Lower leg skin (tissue), 4 donors: ENCODE measurements at regions not wholly inside any gene's neighbourhood (a gene's known extent, or its start where the extent isn't known, plus 50 kb on each side); places are given as distances from the start of the nearest gene placed in this dataset.

ENCODE experiments used
- DNase-seq, 2 donors: peaks; one replicate each; pipeline ENCODE4 v3.0.0-alpha.2; 2019; ENCODE audit warnings: low spot score in 2 of 2
- H3K4me3 ChIP-seq: fragments of 200-600 bp; sonication (generic); 2 replicates; pipeline ENCODE4 v1.5.1; 2017; ENCODE audit warnings: mild to moderate bottlenecking, low read depth; ENCODE audit not compliant: poor library complexity, severe bottlenecking
- CTCF ChIP-seq, 3 donors: fragments of 450-650 bp; IDR thresholded peaks; one replicate each; pipeline ENCODE4 v1.5.1; 2016; ENCODE audit warnings: antibody characterized with exemption in 3 of 3, mild to moderate bottlenecking in 3 of 3, moderate library complexity in 2 of 3
- POLR2A ChIP-seq, 2 donors: fragments of 450-650 bp; IDR thresholded peaks; one replicate each; pipeline ENCODE4 v1.6.1; 2016 to 2017; ENCODE audit warnings: antibody characterized with exemption in 2 of 2, mild to moderate bottlenecking in 1 of 2, moderate library complexity in 1 of 2
- WGBS, 2 donors: methylation state at CpG; one replicate each; pipeline ENCODE4 v1.1.5; 2018; 5-methylcytosine and 5-hydroxymethylcytosine counted together
- intact Hi-C: fragments of 100-400 bp; cut with DNase I; formaldehyde crosslinking; loops from one replicate; pipeline ENCODE4 v1.15.0; 2023; ENCODE audit warnings: low total_unique reads

GRCh38 chr5:45109062-45109461 is 300.3 kb downstream of the MRPS30 start:
- no peak for DNase-seq
- no peak overlapping the region for H3K4me3 ChIP-seq
- WGBS, 2 donors: 43 to 65% methylated on average over 1 of the region's 1 CpG
- intact Hi-C loops: no loop called here
- TF ChIP-seq CTCF (IDR thresholded peaks at IDR 0.05) (no peak), POLR2A (IDR thresholded peaks at IDR 0.05) (no peak)

GRCh38 chr5:45109636-45110035 is 300.9 kb downstream of the MRPS30 start:
- no peak overlapping the region for H3K4me3 ChIP-seq

GRCh38 chr5:45110399-45110798 is 301.7 kb downstream of the MRPS30 start:
- DNase-seq: no peak
- H3K4me3 ChIP-seq: no peak overlapping the region
- intact Hi-C loops: loop anchor here (5.0 kb wide), 1 partner anchor 958 kb away; no protein-coding TSS in a partner anchor
- 55 to 59% methylated on average over 1 of the region's 1 CpG for WGBS, 2 donors
- no peak for TF ChIP-seq CTCF (IDR thresholded peaks at IDR 0.05)
- TF ChIP-seq POLR2A (IDR thresholded peaks at IDR 0.05): no peak

More at GRCh38 chr5:45109636-45110035, 300.9 kb downstream of the MRPS30 start:
- intact Hi-C loops: loop anchor here (5.0 kb wide), 1 partner anchor 957 kb away; no protein-coding TSS in a partner anchor
- 40 to 62% methylated on average over 1 of the region's 1 CpG for WGBS, 2 donors
- TF ChIP-seq POLR2A (IDR thresholded peaks at IDR 0.05) (no peak), CTCF (IDR thresholded peaks at IDR 0.05) (no peak)
- no peak for DNase-seq

- DNase-seq: no peak
- no peak overlapping the region for H3K4me3 ChIP-seq
- 64 to 68% methylated on average over 2 of the region's 2 CpGs for WGBS, 2 donors
- TF ChIP-seq CTCF (IDR thresholded peaks at IDR 0.05): no peak
- no peak for TF ChIP-seq POLR2A (IDR thresholded peaks at IDR 0.05)
- intact Hi-C loops: loop anchor here (5.0 kb wide), 1 partner anchor 961 kb away; no protein-coding TSS in a partner anchor
Measured at GRCh38 chr5:45113726-45114125, 305.0 kb downstream of the MRPS30 start.

GRCh38 chr5:45132972-45133371 is 324.2 kb downstream of the MRPS30 start:
- 31 to 43% methylated on average over 2 of the region's 2 CpGs for WGBS, 2 donors
- no peak overlapping the region for H3K4me3 ChIP-seq
- TF ChIP-seq POLR2A (IDR thresholded peaks at IDR 0.05): no peak
- no peak for TF ChIP-seq CTCF (IDR thresholded peaks at IDR 0.05)
- intact Hi-C loops: no loop called here
- DNase-seq: no peak

GRCh38 chr5:45162974-45163373 is 354.2 kb downstream of the MRPS30 start:
- no peak for DNase-seq
- no peak overlapping the region for H3K4me3 ChIP-seq
- TF ChIP-seq POLR2A (IDR thresholded peaks at IDR 0.05): no peak
- no peak for TF ChIP-seq CTCF (IDR thresholded peaks at IDR 0.05)
- 59 to 66% methylated on average over 4 of the region's 4 CpGs for WGBS, 2 donors
- intact Hi-C loops: no loop called here
